Liver (tissue), 8 donors: ENCODE measurements at regions not wholly inside any gene's neighbourhood (a gene's known extent, or its start where the extent isn't known, plus 50 kb on each side); places are given as distances from the start of the nearest gene placed in this dataset.

Source experiments
- DNase-seq: peaks from one replicate; pipeline ENCODE4 v3.0.0-alpha.2; 2017; ENCODE audit warnings: low spot score
- H3K27ac ChIP-seq, 2 donors: one replicate each; pipeline ENCODE4 v1.7.0; 2013; ENCODE audit warnings: inconsistent platforms in 2 of 2, low read length in 2 of 2, control low read depth in 1 of 2, low read depth in 1 of 2, mild to moderate bottlenecking in 1 of 2
- H3K27me3 ChIP-seq, 4 donors: one replicate each; pipeline versions ENCODE4 v1.6.1 to v1.7.0; 2013; ENCODE audit warnings: low read length in 3 of 4, inconsistent platforms in 1 of 4, mild to moderate bottlenecking in 1 of 4, moderate library complexity in 1 of 4; ENCODE audit not compliant: control insufficient read depth in 4 of 4, insufficient read depth in 4 of 4
- H3K36me3 ChIP-seq, 4 donors: one replicate each; pipeline versions ENCODE4 v1.6.1 to v1.7.0; 2013; ENCODE audit warnings: low read length in 3 of 4, mild to moderate bottlenecking in 3 of 4, low read depth in 1 of 4, moderate library complexity in 1 of 4; ENCODE audit not compliant: control insufficient read depth in 4 of 4, insufficient read depth in 3 of 4
- H3K4me1 ChIP-seq, 4 donors: one replicate each; pipeline versions ENCODE4 v1.6.1 to v1.7.0; 2013; ENCODE audit warnings: low read length in 3 of 4, mild to moderate bottlenecking in 3 of 4, moderate library complexity in 1 of 4; ENCODE audit not compliant: control insufficient read depth in 4 of 4, insufficient read depth in 4 of 4
- H3K4me3 ChIP-seq, 3 donors: one replicate each; pipeline versions ENCODE4 v1.6.1 to v1.7.0; 2013; ENCODE audit warnings: low read length in 3 of 3, control low read depth in 1 of 3, low read depth in 1 of 3, mild to moderate bottlenecking in 1 of 3
- H3K9ac ChIP-seq, 2 donors: one replicate each; pipeline ENCODE4 v1.7.0; 2013; ENCODE audit warnings: low read length in 2 of 2, mild to moderate bottlenecking in 2 of 2, moderate library complexity in 2 of 2, control low read depth in 1 of 2, low read depth in 1 of 2
- H3K9me3 ChIP-seq, 4 donors: one replicate each; pipeline versions ENCODE4 v1.6.1 to v1.7.0; 2013; ENCODE audit warnings: low read length in 3 of 4; ENCODE audit not compliant: control insufficient read depth in 4 of 4
- CTCF ChIP-seq: fragments of 150-350 bp; IDR thresholded peaks from 2 replicates; pipeline ENCODE4 v1.5.1; 2017; ENCODE audit warnings: improper control_type of control experiment, low read depth, low read length; ENCODE audit not compliant: missing input control
- GABPA ChIP-seq, 2 donors: IDR thresholded peaks in 1 of 2; conservative IDR thresholded peaks in 1 of 2; 2 replicates each; pipeline ENCODE4 v1.6.1; 2016; ENCODE audit warnings: antibody characterized with exemption in 2 of 2, mild to moderate bottlenecking in 1 of 2, moderate library complexity in 1 of 2
- HNF4A ChIP-seq, 2 donors: conservative IDR thresholded peaks; 2 replicates each; pipeline ENCODE4 v1.6.1; 2016; ENCODE audit warnings: antibody characterized with exemption in 2 of 2, mild to moderate bottlenecking in 2 of 2
- HNF4G ChIP-seq: IDR thresholded peaks from 2 replicates; pipeline ENCODE4 v1.6.1; 2016; ENCODE audit warnings: antibody characterized with exemption
- RAD21 ChIP-seq, 2 donors: IDR thresholded peaks; 2 replicates each; pipeline ENCODE4 v1.6.1; 2016; ENCODE audit warnings: antibody characterized with exemption in 2 of 2, mild to moderate bottlenecking in 2 of 2
- RXRA ChIP-seq, 2 donors: IDR thresholded peaks; 2 replicates each; pipeline ENCODE4 v1.6.1; 2017 to 2018; ENCODE audit warnings: antibody characterized with exemption in 2 of 2, mild to moderate bottlenecking in 1 of 2
- YY1 ChIP-seq: IDR thresholded peaks from 2 replicates; pipeline ENCODE4 v1.6.1; 2016; ENCODE audit warnings: antibody characterized with exemption, mild to moderate bottlenecking
- ZBTB33 ChIP-seq: IDR thresholded peaks from 2 replicates; pipeline ENCODE4 v1.6.1; 2016; ENCODE audit warnings: antibody characterized with exemption
- WGBS: extraction: QIAGEN DNeasy Blood & Tissue Kit; methylation state at CpG from one replicate; pipeline ENCODE4 v1.1.7; 2013; 5-methylcytosine and 5-hydroxymethylcytosine counted together
- donor health status: healthy.
- donor health status: healthy.
- donor health status: healthy.
- donor health status: healthy.
- donor health status: healthy.

- DNase-seq, result no peak
- Histone ChIP-seq H3K36me3 (no peaks in the 10 kb centered on the region), H3K4me3 (no peak overlapping the region), H3K27ac (no peak overlapping the region), H3K9ac (no peak overlapping the region), H3K27me3 (no peaks in the 10 kb centered on the region), H3K4me1 (no peaks in the 10 kb centered on the region), H3K9me3 (no peaks in the 10 kb centered on the region)
- no peak for TF ChIP-seq YY1
- peak in 1 of 2 donors; percentile 20 for TF ChIP-seq GABPA (IDR thresholded peaks at IDR 0.05 in 1 of 2, conservative IDR thresholded peaks at IDR 0.05 in 1 of 2)
- TF ChIP-seq RAD21 (IDR thresholded peaks at IDR 0.05), result no peak
- no peak for TF ChIP-seq HNF4G
- 71% methylated on average over 3 of the region's 3 CpGs for WGBS
Measured at GRCh38 chr2:191625016-191625415, 52.9 kb upstream of the NABP1 start.

GRCh38 chr2:191625446-191625845, 52.5 kb upstream of the NABP1 start:
- no peaks in the 10 kb centered on the region for H3K36me3 ChIP-seq
- no peak overlapping the region for H3K4me3 ChIP-seq
- DNase-seq, result no peak
- no peaks in the 10 kb centered on the region for H3K9me3 ChIP-seq
- no peak overlapping the region for H3K9ac ChIP-seq
- H3K4me1 ChIP-seq, result no peaks in the 10 kb centered on the region
- H3K27ac ChIP-seq, result no peak overlapping the region
- H3K27me3 ChIP-seq, result no peaks in the 10 kb centered on the region
- 52% methylated on average over 2 of the region's 2 CpGs for WGBS
- TF ChIP-seq GABPA (IDR thresholded peaks at IDR 0.05 in 1 of 2, conservative IDR thresholded peaks at IDR 0.05 in 1 of 2), result peak in 1 of 2 donors; percentile 4
- TF ChIP-seq CTCF, result no peak

GRCh38 chr2:191626497-191627151, 51.3 kb upstream of the NABP1 start:
- Histone ChIP-seq H3K27me3 (no peaks in the 10 kb centered on the region), H3K4me1 (no peaks in the 10 kb centered on the region), H3K9ac (no peak overlapping the region), H3K9me3 (no peaks in the 10 kb centered on the region), H3K36me3 (no peaks in the 10 kb centered on the region), H3K4me3 (no peak overlapping the region), H3K27ac (no peak overlapping the region)
- no peak for DNase-seq
- no peak for TF ChIP-seq HNF4A (conservative IDR thresholded peaks at IDR 0.05)
- no peak for TF ChIP-seq HNF4G
- no peak for TF ChIP-seq ZBTB33

GRCh38 chr2:191627518-191627917, 50.4 kb upstream of the NABP1 start:
- no peaks in the 10 kb centered on the region for H3K4me1 ChIP-seq
- WGBS, result 66% methylated on average over 1 of the region's 1 CpG
- H3K27me3 ChIP-seq, result no peaks in the 10 kb centered on the region
- H3K27ac ChIP-seq, result no peak overlapping the region
- no peak overlapping the region for H3K9ac ChIP-seq
- H3K9me3 ChIP-seq, result no peaks in the 10 kb centered on the region
- H3K36me3 ChIP-seq, result no peaks in the 10 kb centered on the region
- H3K4me3 ChIP-seq, result no peak overlapping the region
- DNase-seq, result no peak
- no peak for TF ChIP-seq HNF4G
- no peak for TF ChIP-seq ZBTB33
- no peak for TF ChIP-seq RXRA (IDR thresholded peaks at IDR 0.05)
